ENCODE measurements at regions not wholly inside any gene's neighbourhood (a gene's known extent, or its start where the extent isn't known, plus 50 kb on each side); places are given as distances from the start of the nearest gene placed in this dataset.
A peak's percentile ranks its signal among the peaks of the same experiment; 100 is the strongest.

DNA sequence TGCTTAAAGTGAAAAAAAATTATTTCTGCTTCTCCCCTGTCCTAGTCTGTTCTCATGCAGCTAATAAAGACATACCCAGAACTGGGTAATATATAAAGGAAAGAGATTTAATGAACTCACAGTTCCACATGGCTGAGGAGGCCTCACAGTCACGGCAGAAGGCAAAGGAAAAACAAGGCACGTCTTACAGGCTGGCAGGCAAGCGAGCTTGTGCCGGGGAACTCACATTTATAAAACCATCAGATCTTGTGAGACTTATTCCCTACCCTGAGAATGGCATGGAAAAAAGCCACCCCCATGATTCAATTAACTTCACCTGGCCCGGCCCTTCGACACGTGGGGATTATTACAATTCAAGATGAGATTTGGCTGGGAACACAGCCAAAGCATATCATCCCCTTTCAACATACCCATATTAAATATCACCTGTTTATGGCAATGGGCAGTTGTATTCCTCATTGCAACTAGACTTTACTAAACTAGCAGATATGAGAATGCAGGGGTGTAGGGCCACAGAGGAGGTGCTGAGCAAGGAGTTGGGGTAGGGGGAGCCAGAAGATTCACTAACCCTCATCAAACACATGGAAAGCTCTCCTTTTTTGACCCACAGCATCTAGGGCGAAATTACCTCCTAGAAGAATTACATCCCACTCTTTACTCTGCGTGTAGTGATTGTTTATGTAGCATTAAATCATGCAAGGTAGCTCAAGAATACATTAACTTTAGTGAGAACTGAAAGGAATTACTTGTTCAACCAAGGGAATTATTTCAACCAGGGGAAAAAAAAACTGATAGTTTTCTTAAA lies 183.3 kb upstream of the DOK6 start:
- peak; percentile 57 for DNase-seq

DNA sequence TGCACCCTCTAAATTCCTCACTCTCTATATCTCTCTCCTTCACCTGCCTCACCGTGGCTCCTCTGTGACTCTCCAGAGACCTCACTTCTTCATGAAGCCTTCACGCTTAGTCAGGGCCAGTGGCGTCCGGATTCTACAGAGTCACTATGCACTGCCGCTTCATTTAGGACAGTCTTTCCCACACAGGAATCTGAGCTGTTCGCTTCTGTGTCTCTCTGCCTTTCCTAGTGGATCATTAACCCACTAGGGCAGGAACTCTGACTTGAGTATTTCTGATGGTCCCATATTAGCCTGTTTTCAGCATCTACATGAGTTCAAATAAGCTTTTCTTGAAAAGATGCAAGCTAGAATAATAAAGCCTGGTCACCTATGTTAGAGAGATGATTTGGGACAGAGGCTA lies 180.2 kb upstream of the DOK6 start:
- DNase-seq = no peak

DNA sequence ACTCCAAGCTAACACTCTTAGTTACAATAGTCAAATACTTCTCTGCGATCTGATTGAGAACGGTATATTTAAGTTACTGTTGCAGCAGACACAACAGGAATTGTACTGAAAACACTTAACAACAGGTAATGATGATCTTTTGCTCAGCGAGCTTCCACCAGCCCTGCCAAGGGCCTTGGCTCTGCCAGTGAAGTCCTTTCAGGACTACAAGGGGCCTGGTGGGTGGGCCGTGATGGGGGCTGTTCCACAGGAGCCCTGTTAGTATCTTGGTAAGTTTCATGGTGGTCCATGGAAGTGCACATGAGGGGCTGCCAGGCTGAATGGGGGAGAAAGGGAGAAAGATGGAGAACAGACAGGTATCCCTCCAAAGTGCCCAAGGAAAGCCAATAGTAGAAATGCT lies 178.6 kb upstream of the DOK6 start:
- DNase-seq = no peak

DNA sequence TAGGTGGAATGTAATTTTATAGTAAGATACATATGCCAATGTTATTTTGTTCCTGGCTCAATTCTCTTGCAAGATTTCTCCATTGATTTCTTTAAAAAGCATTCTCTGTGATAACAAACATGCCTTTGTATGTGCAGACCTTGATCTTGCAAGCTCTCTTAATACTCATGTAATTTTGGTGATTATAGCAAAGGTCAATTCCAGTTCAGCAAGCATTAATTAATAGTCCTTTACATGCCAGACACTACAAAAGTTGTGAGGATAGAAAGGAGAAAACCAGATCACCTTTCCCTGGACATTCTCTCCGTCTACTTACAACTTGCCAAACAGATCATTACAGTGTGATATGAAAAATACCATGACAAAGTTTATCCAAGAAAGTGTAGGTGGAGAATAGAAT lies 173.7 kb upstream of the DOK6 start:
- DNase-seq = no peak

DNA sequence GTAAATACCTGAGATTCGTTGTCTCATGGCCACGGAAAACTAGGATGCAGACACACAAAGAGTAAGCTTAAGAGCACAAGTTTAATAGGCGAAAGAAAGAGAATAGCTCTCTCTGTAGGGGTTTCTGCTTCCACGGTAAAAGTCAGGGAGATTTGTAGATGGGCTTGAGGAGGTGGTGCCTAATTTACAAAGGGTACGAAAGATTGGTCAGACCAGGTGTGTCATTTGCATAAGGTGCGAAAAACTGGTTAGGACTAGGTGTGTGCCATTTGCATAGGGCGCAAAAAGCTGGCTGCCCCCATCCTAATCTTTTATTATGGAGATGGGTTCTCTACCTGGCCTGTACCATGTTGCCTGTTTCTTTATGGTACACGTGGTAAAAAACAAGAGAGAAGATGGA lies 170.5 kb upstream of the DOK6 start:
- DNase-seq = no peak

DNA sequence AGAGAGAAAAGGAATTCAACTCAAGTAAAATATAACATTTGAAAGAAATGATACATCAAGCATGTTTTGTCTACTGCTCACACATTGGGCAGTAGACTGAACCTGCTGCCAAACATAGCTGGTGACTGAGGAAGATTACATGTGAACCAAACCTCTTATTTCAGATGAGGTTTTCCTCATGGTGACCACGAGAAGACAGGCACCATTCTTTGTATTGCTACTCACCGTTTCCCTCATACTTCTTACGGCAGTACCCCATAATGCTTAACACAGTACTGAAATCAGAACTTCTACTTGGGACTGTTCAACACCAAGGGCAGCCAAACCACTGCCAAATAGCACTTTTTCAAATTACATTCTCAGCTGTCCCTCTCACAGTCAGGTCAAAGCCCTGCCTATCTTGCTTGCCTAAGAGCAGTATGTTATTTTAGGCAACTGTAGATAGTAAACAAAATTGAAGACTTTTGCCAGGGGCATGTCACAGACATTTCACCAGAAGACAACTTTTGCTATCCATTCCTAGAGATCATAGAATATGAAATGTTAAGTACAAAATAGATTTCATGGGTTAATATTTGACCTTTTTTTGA lies 167.1 kb upstream of the DOK6 start:
- DNase-seq = no peak

DNA sequence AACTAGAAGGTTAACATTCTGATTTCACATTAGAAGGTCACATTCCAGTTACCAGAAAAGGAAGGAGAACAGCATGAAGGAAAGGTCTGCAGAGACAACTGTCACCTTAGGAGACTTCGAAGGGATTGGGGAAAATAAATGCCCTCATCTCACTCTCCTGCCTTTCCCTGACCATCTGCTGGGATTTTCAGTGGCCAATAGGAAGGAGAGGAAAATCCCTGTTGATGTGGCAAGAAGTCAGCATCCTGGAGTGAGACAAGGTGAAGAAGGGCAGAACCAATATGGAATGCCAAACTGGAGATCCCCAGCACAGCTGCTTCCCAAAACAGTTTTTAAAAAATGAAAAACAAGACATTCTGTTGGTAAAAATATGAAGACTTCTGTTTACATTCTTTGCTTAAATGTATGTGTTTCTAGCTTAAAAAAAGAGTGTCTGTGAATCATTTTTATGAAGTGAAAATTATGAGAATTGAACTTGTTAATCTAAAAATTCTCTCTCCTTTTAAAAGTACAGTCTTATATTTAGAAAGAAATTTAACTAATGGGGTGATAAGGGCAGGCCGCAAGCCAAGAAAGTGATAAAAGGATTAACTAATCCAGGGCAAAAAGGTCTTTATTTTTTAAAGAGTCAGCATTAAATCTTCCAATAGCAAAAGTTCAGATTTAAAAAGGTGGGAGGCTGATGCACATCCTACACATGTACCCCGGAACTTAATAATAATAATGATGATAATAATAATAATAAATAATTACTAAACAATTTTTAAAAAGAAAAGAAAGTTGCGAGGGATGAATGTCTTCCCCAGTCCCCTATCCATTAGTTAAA lies 160.6 kb upstream of the DOK6 start:
- no peak for DNase-seq

DNA sequence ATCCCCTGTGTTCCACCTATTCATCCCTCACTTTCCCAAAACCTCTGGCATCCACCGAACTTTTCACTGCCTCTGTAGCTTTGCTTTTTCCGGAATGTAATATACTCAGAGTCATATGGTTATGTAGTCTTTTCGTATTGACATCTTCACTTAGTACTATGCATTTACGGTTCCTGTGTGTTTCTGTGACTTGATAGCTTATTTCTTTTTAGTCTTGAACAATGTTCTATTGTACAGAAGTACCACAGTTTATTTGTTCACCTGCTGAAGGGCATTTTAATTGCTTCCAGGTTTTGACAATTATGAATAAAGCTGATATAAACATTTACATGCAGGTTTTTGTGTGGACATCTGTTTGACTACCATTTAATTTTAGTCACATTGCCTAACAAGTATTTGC lies 154.7 kb upstream of the DOK6 start:
- no peak for DNase-seq

DNA sequence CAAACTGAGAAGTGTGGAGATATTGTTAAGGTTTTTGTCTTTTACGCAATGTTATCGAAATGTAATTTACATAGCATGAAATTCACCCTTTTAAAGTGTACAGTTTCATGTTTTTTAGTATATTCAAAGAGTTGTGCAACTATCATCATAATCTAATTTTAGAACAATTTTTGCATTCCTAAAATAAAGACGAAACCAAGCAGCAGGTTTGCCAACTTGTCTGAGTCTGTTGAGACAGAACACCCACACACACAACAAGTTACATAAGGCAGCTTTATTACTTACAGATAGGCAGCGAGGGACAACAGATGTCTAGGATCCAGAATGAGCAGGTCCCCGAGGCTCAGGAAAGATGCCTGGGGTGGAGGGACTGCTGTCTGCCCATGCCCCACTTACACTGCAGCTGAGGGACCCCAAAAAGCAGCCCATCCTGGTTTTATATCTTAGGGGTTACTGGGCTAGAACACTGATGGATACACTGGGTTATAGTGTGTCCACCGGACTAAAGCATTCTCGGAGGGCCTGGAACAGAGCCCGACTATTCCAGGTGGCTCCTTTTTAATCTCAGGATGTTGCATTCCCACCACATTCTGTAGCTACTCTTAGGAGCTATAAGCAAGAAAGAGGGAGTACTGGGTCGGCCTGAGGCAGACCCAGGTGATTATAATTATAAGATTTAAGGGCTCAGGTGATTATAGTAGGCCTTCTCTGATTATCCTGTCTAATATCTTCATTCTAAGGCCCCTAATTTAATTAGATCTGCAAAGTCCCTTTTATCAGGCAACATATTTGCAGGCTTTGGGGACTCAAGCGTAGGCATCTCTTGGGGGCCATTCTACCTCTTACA lies 150.2 kb upstream of the DOK6 start:
- DNase-seq = no peak

DNA sequence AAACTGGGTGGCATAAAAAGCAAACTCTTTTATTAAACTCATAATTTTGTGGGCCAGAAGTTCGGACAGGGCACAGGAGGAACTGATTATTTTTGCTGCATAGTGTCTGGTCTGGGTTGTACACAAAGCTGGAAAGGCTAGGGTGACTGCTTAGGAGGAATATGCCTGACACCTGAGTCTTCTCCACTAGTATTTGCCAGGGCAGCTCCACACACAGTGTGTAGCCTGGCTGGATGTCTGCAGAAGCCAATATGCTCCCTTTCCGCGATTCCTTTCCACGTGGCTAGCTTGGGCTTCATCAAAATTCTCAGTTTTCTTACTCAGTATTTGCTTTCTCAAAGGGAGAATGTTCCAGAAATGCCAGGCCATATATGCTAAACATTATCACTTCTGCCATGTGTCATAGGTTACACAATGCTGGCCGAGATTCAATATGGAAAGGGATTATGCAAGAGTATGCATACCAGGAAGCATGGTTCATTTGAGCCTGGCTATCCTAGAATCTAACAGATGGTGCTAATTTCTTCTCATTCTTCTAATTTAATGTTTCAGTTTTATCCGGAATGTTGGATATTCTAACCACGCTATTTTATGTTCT lies 142.7 kb upstream of the DOK6 start:
- DNase-seq = peak; percentile 45

DNA sequence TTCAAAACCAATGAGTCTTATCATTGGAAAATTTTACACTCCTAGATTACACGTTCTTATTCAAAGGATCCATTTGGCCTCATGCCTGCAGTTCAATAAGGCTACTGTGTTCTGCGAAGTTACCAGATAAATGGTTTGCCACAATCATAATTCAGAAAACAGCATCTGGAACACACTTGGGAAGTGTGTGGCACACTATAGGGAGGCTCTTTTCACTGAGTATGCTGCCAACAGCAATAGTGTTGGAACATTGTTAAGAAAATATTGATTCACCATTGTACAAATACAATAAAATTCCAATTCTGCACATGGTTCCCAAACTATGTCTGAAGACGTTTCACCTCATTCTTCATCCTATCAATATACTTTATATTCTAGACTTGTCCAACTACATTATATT lies 141.4 kb upstream of the DOK6 start:
- DNase-seq = no peak

DNA sequence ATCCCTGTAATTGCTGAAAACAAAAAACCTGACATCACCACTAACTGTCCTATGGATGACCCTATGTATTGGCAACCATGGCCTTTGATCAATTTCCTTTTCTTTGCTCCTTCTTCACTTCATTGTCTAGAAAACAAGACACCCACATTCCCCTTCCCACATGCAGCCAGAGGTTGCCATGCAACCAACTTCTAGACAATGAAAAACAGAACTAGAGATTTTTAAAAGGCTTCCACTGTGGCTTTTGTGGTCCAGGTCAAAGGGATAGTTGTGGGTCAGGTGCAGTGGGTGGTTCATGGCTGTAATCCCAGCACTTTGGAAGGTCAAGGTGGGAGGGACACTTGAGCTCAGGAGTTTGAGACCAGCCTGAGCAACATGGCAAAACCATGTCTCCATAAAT lies 139.3 kb upstream of the DOK6 start:
- DNase-seq = no peak

DNA sequence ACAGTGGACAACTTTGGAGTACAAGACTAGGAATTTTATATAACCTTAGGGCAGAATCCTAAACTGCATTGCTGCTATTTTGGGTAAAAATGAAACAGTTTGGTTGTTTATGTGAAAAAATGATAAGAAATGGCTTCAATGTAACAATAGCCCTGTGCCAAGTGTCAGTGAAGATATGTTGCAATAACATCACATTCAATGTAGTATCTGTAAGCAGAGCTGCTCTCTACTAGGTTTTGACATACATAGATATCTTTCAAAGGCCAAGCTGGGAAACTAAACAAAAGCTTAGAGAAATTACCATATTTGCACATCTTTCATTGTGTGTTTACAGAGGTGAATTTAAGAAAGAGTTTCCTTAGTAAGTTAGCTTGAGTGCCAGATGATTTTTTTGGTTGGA lies 135.0 kb upstream of the DOK6 start:
- no peak for DNase-seq

DNA sequence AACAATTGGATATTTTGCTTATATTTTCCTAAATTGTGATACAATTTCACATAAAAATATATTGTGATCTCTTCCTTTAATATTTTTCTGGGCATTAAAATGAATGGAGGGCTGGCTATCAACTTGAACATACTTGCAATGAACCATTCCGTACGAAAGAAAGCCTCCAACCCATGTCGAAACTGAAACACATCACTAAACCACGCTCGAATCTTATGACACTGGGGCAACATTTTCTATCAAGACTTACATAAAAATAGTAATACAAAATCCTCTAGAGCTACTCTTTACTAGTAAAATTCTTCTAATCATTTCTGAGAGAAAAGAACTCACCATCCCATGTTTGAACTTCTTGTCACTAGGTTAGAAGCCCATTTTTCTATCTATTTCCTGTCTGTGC lies 132.8 kb upstream of the DOK6 start:
- DNase-seq = no peak

DNA sequence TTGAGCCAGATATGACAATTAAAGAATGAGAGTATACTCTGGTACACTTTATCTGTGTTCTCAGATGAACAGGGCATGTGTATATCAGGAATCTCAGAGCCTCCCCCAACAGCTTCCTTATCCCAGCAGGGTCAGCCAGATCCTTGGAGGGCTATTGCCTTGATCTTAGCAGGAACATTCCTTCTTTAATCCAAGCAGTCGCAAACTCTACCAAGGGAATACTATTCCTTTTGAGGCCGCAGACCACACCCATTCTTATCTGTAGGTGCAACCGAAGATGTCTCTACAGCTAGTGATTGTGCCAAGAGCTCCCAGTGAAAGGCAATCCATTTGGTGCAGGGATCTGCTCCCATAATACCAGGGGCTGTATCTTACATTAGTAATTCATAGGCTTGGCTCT lies 118.3 kb upstream of the DOK6 start:
- no peak for DNase-seq

DNA sequence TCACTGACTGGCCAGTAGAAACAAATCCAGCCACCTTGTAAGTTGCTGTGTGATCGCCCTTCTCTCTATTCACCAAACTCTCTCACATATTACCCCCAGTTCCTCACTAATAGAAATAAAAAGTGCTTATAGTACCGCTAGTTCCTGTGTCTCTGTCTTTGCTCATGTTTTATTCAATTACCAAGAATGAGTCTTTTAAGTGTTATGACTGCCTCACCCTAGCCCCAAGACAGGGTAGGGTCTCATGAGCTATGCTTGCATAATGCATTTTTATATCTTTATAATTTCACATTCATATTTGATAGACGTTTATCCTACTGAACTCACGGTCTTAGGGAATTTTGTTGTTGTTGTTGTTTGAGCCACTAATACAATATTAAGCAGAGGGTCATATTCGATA lies 109.6 kb upstream of the DOK6 start:
- no peak for DNase-seq

DNA sequence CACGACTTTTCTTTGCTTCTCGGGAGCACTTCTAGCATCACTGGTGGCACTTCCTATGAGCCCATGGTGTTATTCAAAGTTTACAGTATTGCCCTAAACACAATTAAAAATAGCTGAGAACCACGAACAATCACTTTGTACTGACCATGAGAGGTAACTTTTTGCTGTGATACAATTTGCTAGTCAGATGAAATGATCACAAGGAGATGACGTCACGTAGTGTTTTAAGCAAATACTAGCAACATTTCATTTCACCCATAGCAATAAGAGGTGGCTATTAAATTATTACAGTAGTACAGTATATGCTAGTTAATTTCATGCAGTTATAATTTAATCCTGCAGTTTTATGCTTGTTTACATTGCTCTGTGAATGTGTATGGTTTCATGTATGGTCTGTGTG lies 108.9 kb upstream of the DOK6 start:
- no peak for DNase-seq

DNA sequence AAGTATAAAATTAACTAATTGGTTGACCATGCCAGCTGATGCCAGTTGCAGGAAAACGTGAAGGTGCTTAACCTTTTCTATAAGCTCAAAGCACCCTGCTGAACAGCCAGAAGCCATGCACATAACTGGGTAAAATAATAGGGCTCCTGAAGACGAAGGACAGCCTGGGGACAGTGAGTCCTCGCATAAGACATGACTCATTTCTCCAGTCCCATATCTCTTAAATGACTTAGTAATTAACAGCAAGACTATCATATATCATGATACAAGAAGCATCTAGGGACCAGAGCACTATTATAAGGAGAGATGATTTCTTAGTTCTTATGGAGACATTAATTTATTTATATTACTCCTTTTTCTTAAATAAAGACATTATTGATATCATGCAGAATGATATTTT lies 100.5 kb upstream of the DOK6 start:
- DNase-seq = no peak

DNA sequence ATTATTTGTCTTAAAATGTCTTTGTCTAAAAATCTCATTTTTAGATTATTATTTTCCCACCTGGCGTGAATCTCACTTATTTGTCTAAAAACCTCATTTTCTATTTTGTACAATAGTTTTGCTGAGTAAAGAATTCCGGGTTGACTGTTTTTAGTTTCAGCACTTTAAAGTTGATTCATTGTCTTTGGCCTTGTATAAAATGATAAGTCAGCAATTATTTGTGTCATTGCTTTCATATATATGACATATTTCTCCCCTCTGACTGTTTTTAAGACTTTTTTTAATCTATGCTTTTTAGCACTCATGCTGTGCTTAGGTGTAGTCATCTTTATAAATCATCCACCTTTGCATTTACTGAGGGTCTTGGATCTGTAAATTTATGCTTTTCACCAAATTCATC lies 92.1 kb upstream of the DOK6 start:
- DNase-seq = no peak

DNA sequence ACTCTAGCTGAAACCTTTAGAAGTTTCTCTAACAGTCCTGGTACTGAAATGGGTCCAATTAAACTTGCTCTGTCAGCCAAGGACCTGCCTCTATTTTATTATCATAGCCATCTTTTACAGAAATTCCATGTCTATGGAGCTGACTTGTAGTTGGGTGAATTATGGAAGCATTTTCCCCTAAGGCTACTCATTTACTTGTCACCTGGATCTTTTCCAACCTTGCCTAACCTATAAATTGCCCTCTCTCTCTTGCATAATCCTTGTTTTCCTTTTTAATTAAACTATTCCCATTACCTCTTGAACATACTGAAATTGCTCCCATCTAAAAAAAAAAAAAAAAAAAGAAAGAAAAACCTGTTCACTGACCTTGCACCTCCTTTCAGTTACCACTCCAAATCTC lies 74.6 kb upstream of the DOK6 start:
- no peak for DNase-seq

DNA sequence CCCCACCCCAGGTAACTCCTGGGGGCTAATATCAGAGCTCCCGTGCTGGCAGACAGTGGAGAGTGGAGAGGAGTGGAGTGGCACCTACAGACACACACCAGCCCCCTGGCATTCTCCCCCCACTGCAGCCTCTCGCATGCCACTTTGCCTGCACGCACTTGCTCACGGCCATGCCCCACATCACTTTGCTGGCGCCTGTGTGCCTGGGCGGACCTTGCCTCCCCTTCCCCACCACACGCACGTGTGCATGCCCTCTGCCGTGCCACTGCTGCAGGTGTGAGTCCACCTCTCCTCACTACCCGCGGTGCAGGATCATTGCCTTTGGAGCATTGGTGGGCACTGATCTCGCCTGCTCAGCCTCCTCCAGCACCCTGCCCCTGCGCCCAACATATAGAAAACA lies 72.6 kb upstream of the DOK6 start:
- no peak for DNase-seq

DNA sequence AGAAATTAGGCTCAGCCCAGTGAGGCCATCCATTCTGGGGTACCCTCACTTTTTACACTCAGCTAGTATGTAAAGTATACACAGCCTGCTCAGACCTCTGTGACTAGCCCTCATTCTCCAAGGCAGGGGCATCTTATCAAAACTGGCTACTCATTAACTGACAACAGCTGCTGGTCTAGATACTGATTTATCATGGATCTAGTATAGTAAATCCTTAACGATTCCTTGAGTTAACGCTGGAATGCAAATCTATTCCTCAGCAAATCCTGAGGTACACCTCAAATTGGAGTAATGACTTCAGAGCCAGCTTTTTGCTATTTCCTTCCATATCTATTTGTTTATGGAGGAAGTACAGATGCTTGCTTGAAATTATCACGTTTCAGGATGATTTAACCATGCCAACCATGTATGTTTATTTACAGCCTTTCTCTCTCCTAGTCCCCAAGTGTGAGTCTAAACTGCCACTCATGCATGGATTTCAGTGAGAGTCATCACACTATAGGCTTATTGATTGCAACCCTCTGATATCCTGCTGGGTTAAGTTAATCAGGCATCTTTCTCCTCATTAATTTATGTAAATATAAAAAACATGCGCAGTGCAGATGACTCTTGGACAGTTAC lies 70.2 kb upstream of the DOK6 start:
- no peak for DNase-seq

All from NCI-H2171 (cell line).